ENCODE measurements at regions not wholly inside any gene's neighbourhood (a gene's known extent, or its start where the extent isn't known, plus 50 kb on each side); places are given as distances from the start of the nearest gene placed in this dataset.

DNA sequence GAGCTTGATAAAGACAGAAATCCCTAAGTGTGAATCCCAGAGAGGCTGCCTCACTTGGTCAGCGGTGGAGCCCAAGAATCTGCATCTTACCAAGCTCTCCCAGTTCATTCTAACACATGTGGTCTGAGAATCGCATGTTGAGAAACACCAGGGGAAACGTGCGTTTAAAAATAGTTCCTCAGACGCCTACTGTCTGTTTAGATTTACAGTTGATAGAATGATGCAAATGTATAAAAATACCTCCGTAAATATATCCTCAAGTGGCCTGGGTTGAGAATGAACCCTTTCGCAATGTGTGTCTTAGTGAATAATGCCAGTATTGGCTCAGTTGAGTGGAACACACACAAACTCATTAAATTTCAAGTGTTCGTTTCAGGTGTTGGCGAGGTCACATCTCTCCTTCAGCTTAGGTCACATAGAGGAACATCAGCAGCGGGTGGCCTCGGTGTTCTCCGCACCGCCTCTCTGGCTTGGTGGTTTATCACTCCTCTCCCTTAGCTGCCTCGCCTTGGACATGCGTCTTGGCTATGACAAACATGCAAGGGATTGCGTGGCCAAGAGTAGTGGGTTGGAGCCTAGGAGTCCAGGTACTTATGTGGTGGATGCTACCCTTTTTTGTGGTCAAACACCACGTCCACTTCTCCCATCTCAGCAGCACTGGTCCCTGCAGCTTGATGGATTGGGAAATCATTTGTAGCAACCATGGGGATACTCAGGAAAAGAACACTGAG, 117.6 kb upstream of the SPATA13 start:
- intact Hi-C loops (cut with micrococcal nuclease): no loop called here
- FAIRE-seq (no peak), DNase-seq (ENCODE audit: low read depth, low spot score) (no peak)
- Histone ChIP-seq H3K4me1 (ENCODE audit: control insufficient read depth, extremely low read depth, insufficient read depth, low read length) (no peaks in the 10 kb centered on the region), H3K9me3 (replicated peaks; ENCODE audit: control insufficient read depth, insufficient read depth, low read length) (no peaks in the 10 kb centered on the region), H3K79me2 (ENCODE audit: control insufficient read depth, insufficient read depth, low read length) (no peaks in the 10 kb centered on the region), H3K27me3 (ENCODE audit: control insufficient read depth in 2 of 2, insufficient read depth in 2 of 2, low read length in 2 of 2) (no peaks in the 10 kb centered on the region), H3K9me1 (replicated peaks; ENCODE audit: control insufficient read depth, extremely low read depth, insufficient read depth, low read length) (no peaks in the 10 kb centered on the region), H3K4me3 (replicated peaks in 1 of 3; ENCODE audit: insufficient read depth in 1 of 3, low read depth in 1 of 3, low read length in 3 of 3) (no peak overlapping the region), H3K27ac (ENCODE audit: insufficient read depth, low read depth, low read length) (no peak overlapping the region), H3K9ac (replicated peaks; ENCODE audit: extremely low read depth, insufficient read depth, low read length) (no peak overlapping the region), H3K4me2 (ENCODE audit: insufficient read depth, low read length) (no peak overlapping the region), H2AFZ (ENCODE audit: low read depth, low read length) (no peak overlapping the region), H4K20me1 (replicated peaks; ENCODE audit: control insufficient read depth, extremely low read depth, insufficient read depth, low read length) (no peaks in the 10 kb centered on the region), H3K36me3 (ENCODE audit: control insufficient read depth in 2 of 2, extremely low read depth in 1 of 2, insufficient read depth in 2 of 2, low read length in 2 of 2) (no peaks in the 10 kb centered on the region)
- POLR2A ChIA-PET: no interaction called here
- no TSS peak for BruUV-seq (replicated peaks)
- dilution Hi-C loops (cut with MboI; ENCODE audit: extremely low pct_ligation_motif_present, low sequenced_read_pairs): no loop called here
- TF ChIP-seq, protein P1, sequence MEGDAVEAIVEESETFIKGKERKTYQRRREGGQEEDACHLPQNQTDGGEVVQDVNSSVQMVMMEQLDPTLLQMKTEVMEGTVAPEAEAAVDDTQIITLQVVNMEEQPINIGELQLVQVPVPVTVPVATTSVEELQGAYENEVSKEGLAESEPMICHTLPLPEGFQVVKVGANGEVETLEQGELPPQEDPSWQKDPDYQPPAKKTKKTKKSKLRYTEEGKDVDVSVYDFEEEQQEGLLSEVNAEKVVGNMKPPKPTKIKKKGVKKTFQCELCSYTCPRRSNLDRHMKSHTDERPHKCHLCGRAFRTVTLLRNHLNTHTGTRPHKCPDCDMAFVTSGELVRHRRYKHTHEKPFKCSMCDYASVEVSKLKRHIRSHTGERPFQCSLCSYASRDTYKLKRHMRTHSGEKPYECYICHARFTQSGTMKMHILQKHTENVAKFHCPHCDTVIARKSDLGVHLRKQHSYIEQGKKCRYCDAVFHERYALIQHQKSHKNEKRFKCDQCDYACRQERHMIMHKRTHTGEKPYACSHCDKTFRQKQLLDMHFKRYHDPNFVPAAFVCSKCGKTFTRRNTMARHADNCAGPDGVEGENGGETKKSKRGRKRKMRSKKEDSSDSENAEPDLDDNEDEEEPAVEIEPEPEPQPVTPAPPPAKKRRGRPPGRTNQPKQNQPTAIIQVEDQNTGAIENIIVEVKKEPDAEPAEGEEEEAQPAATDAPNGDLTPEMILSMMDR (IDR thresholded peaks at IDR 0.05; ENCODE audit: extremely low read depth in 1 of 2, insufficient read depth in 1 of 2, low read depth in 1 of 2, low read length in 2 of 2): no peak
- TF ChIP-seq GATA2 (IDR thresholded peaks at IDR 0.05; ENCODE audit: insufficient read depth, insufficient read length, low read depth, low read length): no peak
- no peak for TF ChIP-seq JUN (IDR thresholded peaks at IDR 0.05; ENCODE audit: borderline replicate concordance, insufficient read depth, insufficient read length, low read depth)
- CTCF ChIA-PET: interaction anchor here (1.0 to 2.0 kb wide), 5 partner anchors 10 to 186 kb away, joined by 3 to 5 read pairs (median 3); no protein-coding TSS in a partner anchor

Measured in endothelial cell of umbilical vein (primary cell).